ENCODE measurements at regions not wholly inside any gene's neighbourhood (a gene's known extent, or its start where the extent isn't known, plus 50 kb on each side); places are given as distances from the start of the nearest gene placed in this dataset.

DNA sequence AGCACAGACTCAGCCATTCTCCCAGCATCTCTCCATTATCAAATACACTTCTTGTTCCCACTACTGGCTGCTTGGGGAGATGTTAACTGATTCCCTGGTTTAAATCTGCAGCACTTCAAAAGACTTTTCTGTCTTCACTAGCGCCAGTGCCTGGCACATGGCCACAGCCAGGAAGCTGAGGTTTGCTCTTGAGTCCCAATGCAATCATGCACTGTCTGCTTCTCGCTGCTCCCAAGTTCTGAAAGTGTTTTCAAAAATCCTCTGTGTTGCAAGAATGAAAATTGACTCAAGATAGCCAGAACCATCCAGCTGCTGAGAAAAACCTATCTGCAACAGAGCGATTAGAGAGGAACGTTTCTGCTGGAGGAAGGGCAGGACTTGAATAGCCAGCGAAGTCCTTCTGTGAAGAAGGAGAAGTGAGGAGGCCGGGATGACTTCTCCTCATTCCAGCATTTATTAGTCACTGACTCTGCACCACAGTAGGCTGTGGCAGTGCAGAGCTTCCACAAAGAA, 358.4 kb upstream of the NR2F2 start:
- Histone ChIP-seq H3K9me3 (no peaks in the 10 kb centered on the region), H3K27me3 (no peaks in the 10 kb centered on the region), H3K27ac (peak overlapping the region; percentile 25 to 66), H3K4me1 (no peaks in the 10 kb centered on the region), H3K36me3 (no peaks in the 10 kb centered on the region), H3K4me3 (peak overlapping the region in 1 of 3 donors; percentile 2)
- TF ChIP-seq POLR2AphosphoS5 (IDR thresholded peaks at IDR 0.05) (peak in 1 of 3 donors; percentile 20), POLR2A (IDR thresholded peaks at IDR 0.05) (no peak)
- intact Hi-C loops (cut with DNase I; ENCODE audit: low total_unique reads): no loop called here
- DNase-seq (ENCODE audit: low spot score in 2 of 2): peak in 1 of 2 donors; percentile 25

DNA sequence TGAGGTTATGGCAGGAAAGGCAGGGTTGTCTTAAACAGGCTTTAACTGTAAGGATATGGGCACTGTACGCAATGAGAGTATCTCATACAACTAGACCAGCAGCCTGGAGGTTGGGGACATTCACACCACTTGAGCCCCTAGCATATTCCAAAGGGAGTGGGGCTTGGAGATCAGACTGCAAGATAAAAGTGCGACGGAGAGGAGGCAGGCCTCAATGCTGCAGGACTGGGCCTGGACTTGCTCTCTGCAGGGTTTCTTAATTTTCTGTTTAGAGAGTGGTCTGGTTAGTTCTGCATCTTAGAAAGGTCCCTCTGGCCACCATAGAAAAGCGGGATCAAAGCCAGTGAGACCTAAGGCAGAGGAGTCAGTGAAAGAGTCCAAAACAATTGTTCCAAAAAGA, 357.7 kb upstream of the NR2F2 start:
- H3K27me3 ChIP-seq: no peaks in the 10 kb centered on the region
- no peak for DNase-seq (ENCODE audit: low spot score in 2 of 2)
- H3K9me3 ChIP-seq: no peaks in the 10 kb centered on the region
- intact Hi-C loops (cut with DNase I; ENCODE audit: low total_unique reads): no loop called here
- TF ChIP-seq POLR2A (IDR thresholded peaks at IDR 0.05) (no peak), CTCF (IDR thresholded peaks at IDR 0.05) (no peak), POLR2AphosphoS5 (IDR thresholded peaks at IDR 0.05) (no peak)
- H3K36me3 ChIP-seq: no peaks in the 10 kb centered on the region
- no peak overlapping the region for H3K4me3 ChIP-seq
- no peaks in the 10 kb centered on the region for H3K4me1 ChIP-seq
- H3K27ac ChIP-seq: peak overlapping the region; percentile 25 to 66

DNA sequence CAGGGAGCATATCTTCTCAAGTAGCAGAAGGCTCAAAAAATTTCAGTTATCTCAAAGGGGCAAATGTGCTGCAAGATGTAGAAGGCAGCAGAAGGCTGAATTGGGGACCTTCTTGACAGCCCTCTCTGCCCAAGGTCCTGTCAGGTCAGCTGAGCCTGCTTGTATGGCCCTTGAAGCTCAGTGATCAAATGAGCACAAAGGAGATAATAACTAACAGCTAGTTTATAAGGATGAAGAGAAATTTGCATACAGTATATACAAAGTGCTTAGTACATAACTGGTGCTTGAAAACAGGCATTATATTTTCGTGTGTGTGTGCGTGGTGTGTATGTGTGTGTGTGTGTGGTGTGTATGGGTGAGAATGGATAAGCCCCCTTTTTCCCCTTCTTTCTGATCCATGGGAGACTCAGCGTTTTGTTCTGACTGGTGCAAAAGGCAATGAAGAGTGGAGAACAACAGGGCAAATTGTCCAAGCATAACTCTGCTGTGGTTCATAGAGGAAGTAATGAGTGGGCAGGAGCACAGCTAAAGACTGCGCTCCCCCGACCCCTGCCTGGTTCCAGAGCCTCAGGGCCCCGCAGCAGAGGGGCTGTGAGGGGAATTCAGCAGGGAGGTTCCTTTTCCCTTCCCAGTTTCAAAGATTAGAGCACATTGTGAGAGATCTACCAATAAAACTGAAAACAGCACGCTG, 356.8 kb upstream of the NR2F2 start:
- Histone ChIP-seq H3K36me3 (no peaks in the 10 kb centered on the region), H3K27me3 (no peaks in the 10 kb centered on the region), H3K4me3 (no peak overlapping the region), H3K9me3 (no peaks in the 10 kb centered on the region), H3K27ac (no peak overlapping the region), H3K4me1 (no peaks in the 10 kb centered on the region)
- no peak for DNase-seq (ENCODE audit: low spot score in 2 of 2)
- TF ChIP-seq CTCF (IDR thresholded peaks at IDR 0.05) (no peak), POLR2AphosphoS5 (IDR thresholded peaks at IDR 0.05) (no peak), POLR2A (IDR thresholded peaks at IDR 0.05) (no peak)
- intact Hi-C loops (cut with DNase I; ENCODE audit: low total_unique reads): no loop called here

GRCh38 chr15:95975212-95975611, 355.3 kb upstream of the NR2F2 start:
- DNase-seq (ENCODE audit: low spot score in 2 of 2): no peak
- H3K27ac ChIP-seq: no peak overlapping the region
- H3K4me3 ChIP-seq: no peak overlapping the region
- no peaks in the 10 kb centered on the region for H3K9me3 ChIP-seq
- TF ChIP-seq CTCF (IDR thresholded peaks at IDR 0.05) (no peak), POLR2A (IDR thresholded peaks at IDR 0.05) (no peak), POLR2AphosphoS5 (IDR thresholded peaks at IDR 0.05) (no peak)
- no peaks in the 10 kb centered on the region for H3K4me1 ChIP-seq
- no peaks in the 10 kb centered on the region for H3K36me3 ChIP-seq
- H3K27me3 ChIP-seq: no peaks in the 10 kb centered on the region
- intact Hi-C loops (cut with DNase I; ENCODE audit: low total_unique reads): no loop called here

GRCh38 chr15:95979286-95979685, 351.2 kb upstream of the NR2F2 start:
- Histone ChIP-seq H3K4me3 (no peak overlapping the region), H3K4me1 (no peaks in the 10 kb centered on the region), H3K27me3 (no peaks in the 10 kb centered on the region), H3K9me3 (no peaks in the 10 kb centered on the region), H3K36me3 (no peaks in the 10 kb centered on the region), H3K27ac (no peak overlapping the region)
- intact Hi-C loops (cut with DNase I; ENCODE audit: low total_unique reads): no loop called here
- TF ChIP-seq POLR2A (IDR thresholded peaks at IDR 0.05) (no peak), POLR2AphosphoS5 (IDR thresholded peaks at IDR 0.05) (no peak), CTCF (IDR thresholded peaks at IDR 0.05) (no peak)
- DNase-seq (ENCODE audit: low spot score in 2 of 2): no peak
